DMS53 treated with DMSO at 0.1 percent for 48 hours (cell line): ENCODE measurements at regions not wholly inside any gene's neighbourhood (a gene's known extent, or its start where the extent isn't known, plus 50 kb on each side); places are given as distances from the start of the nearest gene placed in this dataset.

Source experiments
- DNase-seq: peaks from one replicate; lab custom pipeline; 2025; ENCODE audit not compliant: unreplicated experiment; lab: John Stamatoyannopoulos, UW

DNA sequence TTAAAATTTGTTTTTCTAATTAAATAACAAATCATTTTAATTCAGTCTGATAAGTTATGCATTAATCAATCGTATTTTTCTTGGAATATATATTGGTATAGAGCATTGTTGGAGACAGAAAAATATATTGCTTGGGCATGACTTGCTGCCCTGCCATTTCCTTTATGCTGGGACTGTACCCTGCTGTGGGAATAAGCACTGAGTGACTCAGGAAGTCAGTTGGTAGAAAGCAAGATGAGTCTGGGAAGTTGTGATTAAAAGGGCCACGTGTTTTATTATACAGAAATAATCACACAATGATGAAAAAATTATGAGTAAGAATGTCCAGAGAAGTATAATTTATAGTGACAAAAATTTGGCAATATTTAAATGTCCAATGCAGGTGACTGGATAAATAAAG, 139.5 kb downstream of the KIF18A start:
- DNase-seq: no peak

DNA sequence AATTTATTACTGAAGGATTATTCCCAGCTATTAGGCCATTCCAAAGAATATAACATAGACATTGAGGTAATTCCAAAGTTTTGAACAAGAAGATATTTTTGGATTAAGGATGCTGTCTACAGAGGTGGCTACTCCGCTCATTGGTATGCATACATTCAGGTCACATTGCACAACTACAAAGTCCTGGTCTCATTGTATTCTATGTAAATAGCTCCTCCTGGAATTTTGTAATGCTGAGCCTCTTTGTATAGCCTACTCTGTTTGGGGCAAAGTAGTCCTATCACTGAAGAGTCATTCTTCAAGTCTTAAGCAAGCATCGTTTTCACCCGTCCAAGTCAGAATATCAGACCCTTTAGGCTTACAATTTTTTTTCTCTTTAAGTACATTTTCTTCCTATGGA, 142.4 kb downstream of the KIF18A start:
- no peak for DNase-seq

DNA sequence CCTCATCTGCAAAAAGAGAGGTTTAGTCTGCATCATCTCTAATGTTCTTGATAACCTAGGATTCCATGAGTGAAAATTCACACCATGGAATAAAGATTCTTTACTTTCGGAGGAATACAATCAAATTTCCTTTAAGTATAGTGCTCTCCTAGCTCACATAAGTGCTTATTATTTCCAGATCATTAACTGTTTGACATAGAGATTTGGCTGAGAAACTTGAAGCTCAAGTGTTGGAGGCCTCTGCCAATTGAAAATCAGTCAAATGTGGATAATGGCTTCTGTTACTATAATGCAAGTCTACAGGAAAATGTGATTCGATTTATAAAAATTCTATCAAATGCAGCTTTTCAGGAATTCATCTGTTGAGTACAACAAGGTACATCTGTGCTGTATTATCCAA, 144.6 kb downstream of the KIF18A start:
- DNase-seq: no peak

- DNase-seq: no peak
These were observed 157.8 kb downstream of the KIF18A start for GRCh38 chr11:27949951-27950738.

GRCh38 chr11:27945348-27945747, 162.6 kb downstream of the KIF18A start:
- DNase-seq: no peak

GRCh38 chr11:27938011-27938410, 169.9 kb downstream of the KIF18A start:
- DNase-seq: no peak

- no peak for DNase-seq
These were observed 173.2 kb downstream of the KIF18A start for GRCh38 chr11:27934830-27935145.

- no peak for DNase-seq
These were observed 173.7 kb downstream of the KIF18A start for GRCh38 chr11:27933992-27934829.

- DNase-seq: no peak
These were observed 176.2 kb downstream of the KIF18A start for GRCh38 chr11:27931770-27932169.

GRCh38 chr11:27930946-27931345, 177.0 kb downstream of the KIF18A start:
- no peak for DNase-seq

DNA sequence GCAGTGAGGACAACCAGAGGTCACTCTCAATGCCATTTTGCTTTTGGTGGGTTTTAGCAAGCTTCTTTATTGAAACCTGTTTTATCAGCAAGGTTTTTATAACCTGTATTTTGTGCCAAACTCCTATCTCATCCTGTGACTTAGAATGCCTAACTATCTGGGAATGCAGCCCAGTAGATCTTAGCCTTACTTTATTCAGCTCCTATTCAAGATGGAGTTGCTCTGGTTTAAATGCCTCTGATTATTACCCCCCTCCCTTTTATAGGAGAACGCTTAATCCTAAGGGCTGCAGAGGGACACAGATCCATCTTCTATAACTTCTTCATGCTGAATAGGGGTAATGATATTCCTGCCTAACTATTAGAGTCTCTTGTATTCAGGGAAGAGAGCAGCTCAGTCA, 179.1 kb downstream of the KIF18A start:
- no peak for DNase-seq

GRCh38 chr11:27926981-27927481, 180.9 kb downstream of the KIF18A start:
- DNase-seq: no peak

- DNase-seq: no peak
These were observed 181.5 kb downstream of the KIF18A start for GRCh38 chr11:27926486-27926885.

- DNase-seq: no peak
These were observed 186.5 kb downstream of the KIF18A start for GRCh38 chr11:27921472-27921871.

DNA sequence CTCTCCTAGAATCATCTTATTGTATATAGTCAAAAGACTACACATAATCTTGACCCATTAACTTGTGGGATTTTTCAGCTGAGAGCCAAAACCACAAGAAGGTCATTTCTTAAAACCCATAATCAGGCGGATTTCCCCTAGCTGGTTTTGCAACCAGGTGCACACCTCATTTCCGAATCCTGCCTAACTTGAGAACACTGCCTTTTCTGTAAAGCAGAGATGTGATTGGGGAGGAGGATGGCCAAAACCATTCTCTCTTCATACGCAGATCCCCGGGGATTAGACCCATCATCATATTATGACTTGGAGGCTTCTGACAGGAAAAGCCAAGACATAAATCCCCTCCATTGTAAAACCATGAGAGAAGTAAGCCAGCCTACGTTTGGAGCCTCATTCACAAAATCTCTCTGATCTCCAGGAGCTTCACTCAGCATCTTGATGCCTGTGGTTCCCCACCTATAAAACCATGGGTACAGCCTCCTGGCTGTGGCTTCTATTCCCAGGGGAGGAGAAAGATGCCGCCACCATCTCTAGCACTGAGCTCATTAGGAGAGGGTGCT, 191.3 kb downstream of the KIF18A start:
- no peak for DNase-seq

- DNase-seq: no peak
These were observed 193.9 kb downstream of the KIF18A start for GRCh38 chr11:27914080-27914479.

GRCh38 chr11:27913650-27914049, 194.3 kb downstream of the KIF18A start:
- no peak for DNase-seq

DNA sequence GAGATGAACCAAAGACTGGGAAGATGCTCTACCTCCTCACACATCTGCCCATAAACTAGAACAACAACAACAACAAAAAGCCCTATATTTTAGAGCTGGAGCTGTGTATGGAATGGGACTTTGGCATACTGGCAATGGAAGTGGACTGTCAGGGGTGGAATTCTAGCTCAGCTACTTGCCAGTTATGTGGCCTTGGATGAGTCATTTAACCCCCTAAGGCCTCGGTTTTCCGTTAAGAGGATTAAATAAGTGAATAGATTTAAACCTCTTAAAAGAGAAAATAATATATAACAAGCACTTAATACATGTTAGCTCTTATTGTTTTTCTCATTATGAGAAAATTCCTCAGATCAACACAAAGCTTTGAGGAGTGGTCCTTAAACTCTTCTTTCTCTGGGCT, 195.0 kb downstream of the KIF18A start:
- no peak for DNase-seq

DNA sequence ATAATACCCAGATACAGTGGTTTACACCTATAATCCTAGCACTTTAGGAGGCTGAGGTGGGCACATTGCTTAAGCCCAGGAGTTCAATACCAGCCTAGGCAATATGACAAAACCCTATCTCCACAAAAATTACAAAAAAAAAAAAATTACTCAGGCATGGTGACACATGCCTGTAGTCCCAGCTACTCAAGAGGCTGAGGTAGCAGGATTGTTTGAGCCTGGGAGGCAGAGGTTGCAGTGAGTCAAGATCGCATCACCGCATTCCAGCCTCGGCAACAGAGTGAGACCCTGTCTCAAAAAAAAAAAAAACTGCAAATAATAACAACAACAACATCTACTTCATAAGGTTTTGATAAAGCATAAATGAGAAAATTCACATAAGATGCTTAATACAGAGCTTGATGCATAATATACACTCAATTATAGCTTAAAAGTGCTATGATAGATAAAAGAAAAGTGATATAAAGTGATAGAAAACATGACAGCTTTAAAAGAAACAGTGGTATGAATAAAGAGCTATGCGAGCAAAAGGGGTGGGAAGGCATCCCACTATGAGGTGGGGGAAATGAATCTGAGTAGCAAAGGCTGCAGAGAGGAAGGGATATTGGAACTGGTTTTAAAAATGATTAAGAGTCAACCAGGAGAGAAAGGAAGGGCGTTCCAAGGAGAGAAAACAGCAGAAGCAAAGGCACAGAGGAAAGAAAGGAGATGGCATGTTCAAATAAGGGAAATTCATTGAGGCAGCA, 197.6 kb downstream of the KIF18A start:
- DNase-seq: no peak

DNA sequence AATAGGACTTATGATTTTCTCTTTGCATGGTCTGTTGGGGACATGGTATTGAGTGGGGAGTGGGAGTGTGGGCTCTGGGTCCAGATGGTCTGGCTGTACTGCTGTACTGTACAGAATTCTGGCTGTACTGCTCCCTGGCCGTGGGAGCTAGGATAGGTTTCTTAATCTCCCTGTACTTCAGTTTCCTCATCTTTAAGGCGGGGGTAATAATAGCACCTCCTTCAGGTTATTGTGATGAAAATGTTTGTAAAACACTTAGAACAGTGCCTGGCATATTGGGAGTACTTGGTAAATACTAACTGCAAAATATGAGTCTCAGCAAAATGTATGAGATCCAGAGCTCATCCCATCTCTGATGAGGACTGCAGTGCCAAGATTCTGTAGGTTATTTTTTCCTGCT, 198.6 kb downstream of the KIF18A start:
- no peak for DNase-seq

- DNase-seq: no peak
These were observed 199.3 kb downstream of the KIF18A start for GRCh38 chr11:27908621-27909020.
